ENCODE measurements at regions not wholly inside any gene's neighbourhood (a gene's known extent, or its start where the extent isn't known, plus 50 kb on each side); places are given as distances from the start of the nearest gene placed in this dataset.
"Not testable (repeated sequence)": the region's sequence is repeated elsewhere in the genome, so short reads cannot be mapped to it uniquely, and the experiment has no call there.

DNA sequence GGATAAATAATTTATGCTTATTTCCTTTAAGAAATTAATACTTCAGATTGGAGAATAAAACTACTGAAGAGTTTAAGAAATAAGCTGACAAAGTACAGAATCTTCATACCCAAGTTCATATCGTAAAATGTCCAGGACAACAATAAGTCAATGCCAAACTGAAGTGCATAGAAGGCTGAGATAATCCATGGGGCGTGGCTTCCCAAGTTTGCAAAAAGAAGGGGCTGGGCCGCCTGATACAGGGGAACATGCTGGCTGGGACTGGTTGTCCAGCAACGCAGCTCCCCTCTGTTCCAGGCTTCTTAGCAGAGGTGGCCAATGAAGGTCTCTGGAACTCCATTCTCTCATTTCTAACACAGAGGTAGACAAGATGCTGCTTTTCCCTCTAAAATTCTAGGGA, 189.5 kb upstream of the SPOPL start:
- Mint-ChIP-seq H3K27me3 (ENCODE audit: low read depth, unreplicated experiment) (no peaks in the 10 kb centered on the region), H3K9me3 (ENCODE audit: unreplicated experiment) (peaks cover 2% of the 10 kb centered on the region), H3K4me1 (ENCODE audit: low read depth, unreplicated experiment) (no peaks in the 10 kb centered on the region), H3K36me3 (ENCODE audit: low read depth, unreplicated experiment) (no peaks in the 10 kb centered on the region), H3K27ac (ENCODE audit: unreplicated experiment) (no peak overlapping the region), H3K4me3 (ENCODE audit: unreplicated experiment) (no peak overlapping the region)
- Histone ChIP-seq H3K36me3 (ENCODE audit: insufficient read depth, low read length) (no peaks in the 10 kb centered on the region), H3K9ac (ENCODE audit: low read length) (no peak overlapping the region), H2AFZ (ENCODE audit: low read depth, low read length) (no peak overlapping the region), H3K4me2 (ENCODE audit: low read length) (no peak overlapping the region), H3K27ac (ENCODE audit: low read depth, low read length) (no peak overlapping the region), H3K9me3 (ENCODE audit: insufficient read depth, low read depth, low read length) (no peaks in the 10 kb centered on the region), H3K79me2 (ENCODE audit: insufficient read depth, low read length) (no peaks in the 10 kb centered on the region), H4K20me1 (ENCODE audit: insufficient read depth, low read length) (no peaks in the 10 kb centered on the region), H3K4me3 (ENCODE audit: insufficient read depth, low read depth, low read length) (no peak overlapping the region), H3K4me1 (ENCODE audit: insufficient read depth, low read length) (no peaks in the 10 kb centered on the region), H3K27me3 (ENCODE audit: insufficient read depth, low read length) (no peaks in the 10 kb centered on the region)
- FAIRE-seq (no peak), DNase-seq (ENCODE audit: low read depth) (no peak)
- TF ChIP-seq EZH2 (IDR thresholded peaks at IDR 0.05; ENCODE audit: insufficient read depth, low read length) (no peak), CTCF (IDR thresholded peaks at IDR 0.05; ENCODE audit: insufficient read depth, low read depth, low read length) (no peak)

- not testable (repeated sequence) for DNase-seq (ENCODE audit: low read depth)
Observed at GRCh38 chr2:138315619-138316018, 186.0 kb upstream of the SPOPL start.

DNA sequence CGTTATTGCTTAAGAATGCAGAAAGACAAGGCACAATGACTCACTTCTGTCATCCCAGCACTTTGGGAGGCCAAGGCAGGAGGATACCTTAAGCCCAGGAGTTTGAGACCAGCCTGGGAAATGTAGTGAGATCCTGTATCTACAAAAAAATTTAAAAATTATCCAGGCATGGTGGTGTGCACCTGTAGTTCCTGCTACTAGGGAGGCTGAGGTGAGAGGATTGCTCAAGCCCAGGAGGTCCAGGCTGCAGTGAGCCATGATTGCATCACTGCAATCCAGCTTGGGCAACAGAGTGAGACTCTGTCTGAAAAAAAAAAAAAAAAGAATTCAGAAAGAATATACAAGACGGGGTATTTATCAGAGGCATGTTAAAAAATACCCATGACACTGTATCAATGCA, 182.0 kb upstream of the SPOPL start:
- Histone ChIP-seq H4K20me1 (ENCODE audit: insufficient read depth, low read length) (no peaks in the 10 kb centered on the region), H3K27ac (ENCODE audit: low read depth, low read length) (no peak overlapping the region), H3K4me3 (ENCODE audit: insufficient read depth, low read depth, low read length) (no peak overlapping the region), H3K27me3 (ENCODE audit: insufficient read depth, low read length) (no peaks in the 10 kb centered on the region), H3K36me3 (ENCODE audit: insufficient read depth, low read length) (no peaks in the 10 kb centered on the region), H2AFZ (ENCODE audit: low read depth, low read length) (no peak overlapping the region), H3K9me3 (ENCODE audit: insufficient read depth, low read depth, low read length) (no peaks in the 10 kb centered on the region), H3K4me2 (ENCODE audit: low read length) (no peak overlapping the region), H3K79me2 (ENCODE audit: insufficient read depth, low read length) (no peaks in the 10 kb centered on the region), H3K9ac (ENCODE audit: low read length) (no peak overlapping the region), H3K4me1 (ENCODE audit: insufficient read depth, low read length) (no peaks in the 10 kb centered on the region)
- Mint-ChIP-seq H3K4me3 (ENCODE audit: unreplicated experiment) (no peak overlapping the region), H3K27ac (ENCODE audit: unreplicated experiment) (no peak overlapping the region), H3K9me3 (ENCODE audit: unreplicated experiment) (peaks cover 2% of the 10 kb centered on the region), H3K4me1 (ENCODE audit: low read depth, unreplicated experiment) (no peaks in the 10 kb centered on the region), H3K36me3 (ENCODE audit: low read depth, unreplicated experiment) (no peaks in the 10 kb centered on the region), H3K27me3 (ENCODE audit: low read depth, unreplicated experiment) (no peaks in the 10 kb centered on the region)
- TF ChIP-seq EZH2 (IDR thresholded peaks at IDR 0.05; ENCODE audit: insufficient read depth, low read length) (no peak), CTCF (IDR thresholded peaks at IDR 0.05; ENCODE audit: insufficient read depth, low read depth, low read length) (no peak)
- DNase-seq (ENCODE audit: low read depth) (no peak), FAIRE-seq (no peak)

More at GRCh38 chr2:138315619-138316018, 186.0 kb upstream of the SPOPL start:
- not testable (repeated sequence) for H2AFZ ChIP-seq (ENCODE audit: low read depth, low read length); H3K36me3 Mint-ChIP-seq (ENCODE audit: low read depth, unreplicated experiment); FAIRE-seq; H3K27ac ChIP-seq (ENCODE audit: low read depth, low read length); H3K4me3 ChIP-seq (ENCODE audit: insufficient read depth, low read depth, low read length); H3K27ac Mint-ChIP-seq (ENCODE audit: unreplicated experiment); H3K4me1 ChIP-seq (ENCODE audit: insufficient read depth, low read length); H3K9me3 ChIP-seq (ENCODE audit: insufficient read depth, low read depth, low read length); H3K9me3 Mint-ChIP-seq (ENCODE audit: unreplicated experiment); H3K27me3 ChIP-seq (ENCODE audit: insufficient read depth, low read length); H3K27me3 Mint-ChIP-seq (ENCODE audit: low read depth, unreplicated experiment); H4K20me1 ChIP-seq (ENCODE audit: insufficient read depth, low read length); H3K4me1 Mint-ChIP-seq (ENCODE audit: low read depth, unreplicated experiment); H3K4me2 ChIP-seq (ENCODE audit: low read length); H3K9ac ChIP-seq (ENCODE audit: low read length); H3K4me3 Mint-ChIP-seq (ENCODE audit: unreplicated experiment); H3K79me2 ChIP-seq (ENCODE audit: insufficient read depth, low read length); H3K36me3 ChIP-seq (ENCODE audit: insufficient read depth, low read length)
